Dendritic cell treated with granulocyte-macrophage colony-stimulating factor and Interleukin-4, amounts not matched to agents 40 ng/mL and 50 ng/mL, for 4 days (primary cell): ENCODE measurements at regions not wholly inside any gene's neighbourhood (a gene's known extent, or its start where the extent isn't known, plus 50 kb on each side); places are given as distances from the start of the nearest gene placed in this dataset.

Source experiments
- H3K27ac Mint-ChIP-seq: one replicate; pipeline ENCODE4 v1.8.0; 2022; ENCODE audit warnings: mild to moderate bottlenecking, mixed read lengths
- H3K27me3 Mint-ChIP-seq: one replicate; pipeline ENCODE4 v1.8.0; 2022; ENCODE audit warnings: mild to moderate bottlenecking, mixed read lengths
- H3K36me3 Mint-ChIP-seq: one replicate; pipeline ENCODE4 v1.8.0; 2022; ENCODE audit warnings: low read depth, mixed read lengths
- H3K4me1 Mint-ChIP-seq: one replicate; pipeline ENCODE4 v1.8.0; 2022; ENCODE audit warnings: low read depth, mixed read lengths
- H3K4me3 Mint-ChIP-seq: one replicate; pipeline ENCODE4 v1.8.0; 2022; ENCODE audit warnings: mild to moderate bottlenecking, moderate library complexity, mixed read lengths
- H3K9me3 Mint-ChIP-seq: one replicate; pipeline ENCODE4 v1.8.0; 2022; ENCODE audit warnings: mixed read lengths
- intact Hi-C: fragments of 100-400 bp; cut with micrococcal nuclease; formaldehyde crosslinking; loops from one replicate; pipeline ENCODE4 v1.15.0; 2022

- peaks cover 25% of the 10 kb centered on the region for H3K4me1 Mint-ChIP-seq
- H3K36me3 Mint-ChIP-seq = no peaks in the 10 kb centered on the region
- H3K27ac Mint-ChIP-seq = no peak overlapping the region
- H3K9me3 Mint-ChIP-seq = no peaks in the 10 kb centered on the region
- H3K27me3 Mint-ChIP-seq = no peaks in the 10 kb centered on the region
- H3K4me3 Mint-ChIP-seq = no peak overlapping the region
- intact Hi-C loops = no loop called here
Observed at GRCh38 chr3:140830391-140830790, 111.2 kb upstream of the SLC25A36 start.

- peak overlapping the region; percentile 7 for H3K27ac Mint-ChIP-seq
- intact Hi-C loops = no loop called here
- H3K27me3 Mint-ChIP-seq = no peaks in the 10 kb centered on the region
- no peak overlapping the region for H3K4me3 Mint-ChIP-seq
- no peaks in the 10 kb centered on the region for H3K9me3 Mint-ChIP-seq
- peaks cover 25% of the 10 kb centered on the region for H3K4me1 Mint-ChIP-seq
- no peaks in the 10 kb centered on the region for H3K36me3 Mint-ChIP-seq
Observed at GRCh38 chr3:140832883-140833282, 108.8 kb upstream of the SLC25A36 start.

GRCh38 chr3:140834266-140835037, 107.2 kb upstream of the SLC25A36 start:
- no peaks in the 10 kb centered on the region for H3K9me3 Mint-ChIP-seq
- peaks cover 30% of the 10 kb centered on the region for H3K4me1 Mint-ChIP-seq
- intact Hi-C loops = no loop called here
- H3K36me3 Mint-ChIP-seq = no peaks in the 10 kb centered on the region
- H3K27me3 Mint-ChIP-seq = no peaks in the 10 kb centered on the region
- H3K27ac Mint-ChIP-seq = no peak overlapping the region
- no peak overlapping the region for H3K4me3 Mint-ChIP-seq

- Mint-ChIP-seq H3K27me3 (no peaks in the 10 kb centered on the region), H3K4me3 (no peak overlapping the region), H3K36me3 (no peaks in the 10 kb centered on the region), H3K9me3 (no peaks in the 10 kb centered on the region), H3K27ac (peak overlapping the region; percentile 8), H3K4me1 (peaks cover 39% of the 10 kb centered on the region)
- intact Hi-C loops = no loop called here
Observed at GRCh38 chr3:140842984-140843649, 98.5 kb upstream of the SLC25A36 start.

- no peaks in the 10 kb centered on the region for H3K9me3 Mint-ChIP-seq
- H3K27ac Mint-ChIP-seq = peak overlapping the region; percentile 8
- H3K4me1 Mint-ChIP-seq = peaks cover 36% of the 10 kb centered on the region
- peaks cover 3% of the 10 kb centered on the region for H3K27me3 Mint-ChIP-seq
- H3K4me3 Mint-ChIP-seq = no peak overlapping the region
- H3K36me3 Mint-ChIP-seq = no peaks in the 10 kb centered on the region
- intact Hi-C loops = no loop called here
Observed at GRCh38 chr3:140843656-140844055, 98.0 kb upstream of the SLC25A36 start.

GRCh38 chr3:140844072-140844471, 97.6 kb upstream of the SLC25A36 start:
- Mint-ChIP-seq H3K4me1 (peaks cover 36% of the 10 kb centered on the region), H3K27me3 (peaks cover 3% of the 10 kb centered on the region), H3K4me3 (no peak overlapping the region), H3K9me3 (no peaks in the 10 kb centered on the region), H3K27ac (peak overlapping the region; percentile 8), H3K36me3 (no peaks in the 10 kb centered on the region)
- intact Hi-C loops = no loop called here

GRCh38 chr3:140845882-140846281, 95.8 kb upstream of the SLC25A36 start:
- Mint-ChIP-seq H3K27ac (no peak overlapping the region), H3K27me3 (peaks cover 3% of the 10 kb centered on the region), H3K4me1 (peaks cover 36% of the 10 kb centered on the region), H3K36me3 (no peaks in the 10 kb centered on the region), H3K9me3 (no peaks in the 10 kb centered on the region), H3K4me3 (no peak overlapping the region)
- intact Hi-C loops = no loop called here

- Mint-ChIP-seq H3K9me3 (no peaks in the 10 kb centered on the region), H3K4me3 (no peak overlapping the region), H3K4me1 (peaks cover 28% of the 10 kb centered on the region), H3K36me3 (no peaks in the 10 kb centered on the region), H3K27me3 (peaks cover 3% of the 10 kb centered on the region), H3K27ac (no peak overlapping the region)
- intact Hi-C loops = no loop called here
Observed at GRCh38 chr3:140848666-140849065, 93.0 kb upstream of the SLC25A36 start.

- H3K27ac Mint-ChIP-seq = no peak overlapping the region
- peaks cover 17% of the 10 kb centered on the region for H3K4me1 Mint-ChIP-seq
- intact Hi-C loops = no loop called here
- no peaks in the 10 kb centered on the region for H3K36me3 Mint-ChIP-seq
- no peak overlapping the region for H3K4me3 Mint-ChIP-seq
- no peaks in the 10 kb centered on the region for H3K9me3 Mint-ChIP-seq
- peaks cover 4% of the 10 kb centered on the region for H3K27me3 Mint-ChIP-seq
Observed at GRCh38 chr3:140850210-140850955, 91.3 kb upstream of the SLC25A36 start.

- no peaks in the 10 kb centered on the region for H3K4me1 Mint-ChIP-seq
- H3K27me3 Mint-ChIP-seq = peaks cover 1% of the 10 kb centered on the region
- no peaks in the 10 kb centered on the region for H3K9me3 Mint-ChIP-seq
- H3K4me3 Mint-ChIP-seq = no peak overlapping the region
- no peaks in the 10 kb centered on the region for H3K36me3 Mint-ChIP-seq
- intact Hi-C loops = no loop called here
- H3K27ac Mint-ChIP-seq = no peak overlapping the region
Observed at GRCh38 chr3:140854961-140855360, 86.7 kb upstream of the SLC25A36 start.

- Mint-ChIP-seq H3K36me3 (no peaks in the 10 kb centered on the region), H3K4me3 (no peak overlapping the region), H3K27ac (no peak overlapping the region), H3K4me1 (no peaks in the 10 kb centered on the region), H3K9me3 (no peaks in the 10 kb centered on the region), H3K27me3 (peaks cover 1% of the 10 kb centered on the region)
- intact Hi-C loops = no loop called here
Observed at GRCh38 chr3:140856905-140857304, 84.7 kb upstream of the SLC25A36 start.

GRCh38 chr3:140857993-140858392, 83.6 kb upstream of the SLC25A36 start:
- H3K27ac Mint-ChIP-seq = no peak overlapping the region
- no peaks in the 10 kb centered on the region for H3K9me3 Mint-ChIP-seq
- H3K4me1 Mint-ChIP-seq = no peaks in the 10 kb centered on the region
- intact Hi-C loops = no loop called here
- H3K36me3 Mint-ChIP-seq = no peaks in the 10 kb centered on the region
- H3K4me3 Mint-ChIP-seq = no peak overlapping the region
- H3K27me3 Mint-ChIP-seq = peaks cover 4% of the 10 kb centered on the region

GRCh38 chr3:140859592-140860336, 81.9 kb upstream of the SLC25A36 start:
- no peak overlapping the region for H3K27ac Mint-ChIP-seq
- H3K4me1 Mint-ChIP-seq = peaks cover 6% of the 10 kb centered on the region
- peaks cover 8% of the 10 kb centered on the region for H3K27me3 Mint-ChIP-seq
- H3K9me3 Mint-ChIP-seq = no peaks in the 10 kb centered on the region
- no peaks in the 10 kb centered on the region for H3K36me3 Mint-ChIP-seq
- intact Hi-C loops = loop anchor here (5.0 to 10.0 kb wide), 4 partner anchors 115 to 1432 kb away; partner anchors contain the start of gene CLSTN2
- no peak overlapping the region for H3K4me3 Mint-ChIP-seq
